HG03025 (cell line): ENCODE measurements at regions not wholly inside any gene's neighbourhood (a gene's known extent, or its start where the extent isn't known, plus 50 kb on each side); places are given as distances from the start of the nearest gene placed in this dataset.
"Not testable (repeated sequence)": the region's sequence is repeated elsewhere in the genome, so short reads cannot be mapped to it uniquely, and the experiment has no call there.

Source experiments
- ATAC-seq: cut with Tn5 transposase; IDR thresholded peaks from one replicate; pipeline ENCODE4 v1.9.1; 2021; ENCODE audit warnings: mild to moderate bottlenecking, moderate library complexity; ENCODE audit not compliant: unreplicated experiment, low FRiP score

DNA sequence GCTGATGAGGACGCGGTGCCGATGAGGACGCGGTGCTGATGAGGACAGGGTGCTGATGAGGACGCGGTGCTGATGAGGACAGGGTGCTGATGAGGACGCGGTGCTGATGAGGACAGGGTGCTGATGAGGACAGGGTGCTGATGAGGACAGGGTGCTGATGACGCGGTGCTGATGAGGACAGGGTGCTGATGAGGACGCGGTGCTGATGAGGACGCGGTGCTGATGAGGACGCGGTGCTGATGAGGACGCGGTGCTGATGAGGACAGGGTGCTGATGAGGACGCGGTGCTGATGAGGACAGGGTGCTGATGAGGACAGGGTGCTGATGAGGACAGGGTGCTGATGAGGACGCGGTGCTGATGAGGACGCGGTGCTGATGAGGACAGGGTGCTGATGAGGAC, 399.3 kb downstream of the SMOC2 start:
- ATAC-seq: not testable (repeated sequence)

DNA sequence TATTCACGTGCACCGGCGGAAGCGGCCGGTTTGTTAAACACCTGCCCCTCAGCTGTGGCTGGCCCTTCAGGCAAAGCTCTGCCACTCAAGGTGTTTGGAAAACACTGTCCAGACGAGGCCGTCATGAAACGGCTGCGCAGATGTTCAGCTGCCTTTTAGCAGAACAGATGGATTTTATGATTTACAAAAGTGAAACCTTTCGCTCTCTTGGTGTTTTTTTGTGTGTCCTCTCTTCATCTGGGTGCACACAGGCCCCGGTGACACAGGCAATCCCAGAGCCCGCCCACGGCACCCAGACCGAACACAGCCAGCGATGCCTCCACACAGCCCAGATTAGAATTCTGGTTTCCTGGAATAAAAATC, 397.0 kb downstream of the SMOC2 start:
- no peak for ATAC-seq

DNA sequence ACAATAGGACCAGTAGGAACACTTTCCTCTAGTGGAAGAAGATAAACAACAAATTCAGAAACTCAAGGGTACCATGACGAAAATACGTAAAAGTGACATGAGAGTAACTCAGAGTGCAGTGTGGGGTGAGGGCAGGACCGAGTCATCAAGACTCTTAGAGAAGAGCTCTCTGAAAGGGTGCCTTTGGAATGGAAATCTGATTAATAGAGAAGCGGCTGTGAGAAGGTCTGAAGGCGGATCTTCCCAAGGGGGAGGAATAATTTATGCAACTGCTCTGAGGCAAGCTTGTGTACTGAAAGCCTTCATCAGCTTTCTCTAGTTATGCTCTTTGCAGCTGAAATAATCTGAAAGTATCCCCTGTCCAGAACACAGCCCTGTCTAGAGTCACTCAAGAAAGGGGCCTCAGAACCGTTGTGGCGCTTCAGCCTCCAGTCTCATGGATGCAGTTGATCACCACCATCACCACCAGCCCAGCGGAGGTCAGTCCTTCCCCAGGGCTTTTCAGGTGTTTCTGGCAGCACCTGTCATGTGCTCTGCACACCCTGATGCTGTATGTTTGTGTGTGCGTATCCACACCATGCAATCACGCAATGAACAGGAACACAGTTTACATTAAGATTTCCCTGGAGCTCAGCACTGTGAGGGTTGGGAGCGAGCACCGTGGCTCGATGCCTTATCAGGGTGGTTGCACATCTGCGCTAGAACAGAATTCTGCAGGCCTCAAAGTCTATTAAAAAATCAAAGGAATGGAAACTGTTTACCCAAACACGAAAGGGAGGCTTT, 396.5 kb downstream of the SMOC2 start:
- no peak for ATAC-seq

DNA sequence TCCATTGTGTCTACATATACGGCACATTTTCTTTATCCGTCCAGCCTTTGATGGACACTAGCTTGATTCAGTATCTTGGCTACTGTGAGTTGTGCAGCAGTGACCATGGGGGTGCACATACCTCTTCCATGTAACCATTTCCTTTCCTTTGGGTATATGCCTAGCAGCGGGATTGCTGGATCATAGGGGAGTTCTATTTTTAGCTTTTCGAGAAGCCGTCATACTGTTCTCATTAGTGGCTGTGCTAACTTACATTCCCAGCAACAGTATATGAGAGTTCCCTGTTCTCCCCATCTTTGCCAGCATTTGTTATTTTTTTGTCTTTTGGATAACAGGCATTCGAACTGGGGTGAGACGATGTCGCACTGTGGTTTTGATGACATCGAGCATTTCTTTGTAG, 395.0 kb downstream of the SMOC2 start:
- no peak for ATAC-seq

DNA sequence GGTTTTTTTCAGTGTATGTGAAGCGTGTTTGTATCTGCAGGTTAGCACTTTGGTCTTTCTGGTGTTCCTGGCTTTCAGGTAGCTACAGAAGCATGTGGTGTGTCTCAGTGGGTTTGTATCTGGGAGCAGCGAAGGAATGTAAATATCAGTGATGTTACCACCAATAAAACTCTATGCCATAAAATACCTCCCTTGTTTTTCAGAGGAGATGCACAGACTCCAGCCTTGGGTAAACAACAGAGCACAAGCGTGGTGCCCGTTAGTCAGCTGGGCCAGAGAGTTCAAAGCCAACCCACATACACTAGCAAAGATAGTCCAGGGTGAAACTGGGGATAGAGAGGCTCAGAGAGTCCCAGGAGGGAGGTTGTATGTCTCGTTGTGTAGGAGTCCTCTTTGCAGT, 393.8 kb downstream of the SMOC2 start:
- ATAC-seq: no peak

DNA sequence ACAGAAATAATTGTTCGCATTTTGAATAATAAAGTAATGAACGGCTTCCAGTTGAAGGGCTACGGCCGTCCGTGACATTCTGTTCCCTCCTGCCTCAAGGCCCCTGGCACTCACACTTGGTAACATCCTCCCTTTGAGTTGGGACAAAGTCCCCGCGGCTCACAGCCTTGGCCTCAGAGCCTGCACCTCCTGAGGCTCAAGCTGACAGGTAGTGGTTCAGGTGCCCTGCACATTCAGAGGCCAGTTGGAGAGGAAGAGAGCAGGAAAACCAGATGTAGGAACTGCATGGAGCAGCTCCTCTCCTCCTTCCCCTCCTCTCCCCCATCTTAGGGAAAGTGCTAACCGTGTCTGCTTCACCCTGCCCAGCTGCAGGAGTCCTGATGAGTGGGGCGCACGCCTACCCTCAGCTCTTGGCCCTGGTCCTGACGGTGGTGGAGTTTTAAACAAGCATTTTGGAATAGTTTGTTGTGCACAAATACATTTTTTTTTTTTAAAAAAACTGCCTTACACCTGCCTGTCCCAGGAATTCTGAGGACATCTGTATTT, 393.1 kb downstream of the SMOC2 start:
- ATAC-seq: no peak

DNA sequence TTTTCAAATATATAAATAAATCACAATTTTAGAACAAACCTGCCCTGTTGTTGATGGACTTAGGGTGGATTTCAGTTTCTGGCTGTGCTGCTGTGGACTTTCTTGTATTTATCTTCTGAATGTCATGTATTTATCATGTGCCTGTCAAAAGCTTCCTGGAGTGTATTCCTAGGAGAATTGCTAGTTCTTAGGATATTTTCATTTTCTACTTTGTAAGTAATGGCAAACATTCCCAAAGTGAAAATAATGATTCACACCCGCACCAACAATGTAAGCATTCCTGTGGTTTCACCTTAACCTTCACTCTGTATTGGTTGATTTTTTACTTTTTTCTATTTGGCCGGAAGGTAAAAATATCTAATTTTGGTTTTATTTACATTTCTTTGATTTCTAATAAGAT, 387.8 kb downstream of the SMOC2 start:
- ATAC-seq: no peak

DNA sequence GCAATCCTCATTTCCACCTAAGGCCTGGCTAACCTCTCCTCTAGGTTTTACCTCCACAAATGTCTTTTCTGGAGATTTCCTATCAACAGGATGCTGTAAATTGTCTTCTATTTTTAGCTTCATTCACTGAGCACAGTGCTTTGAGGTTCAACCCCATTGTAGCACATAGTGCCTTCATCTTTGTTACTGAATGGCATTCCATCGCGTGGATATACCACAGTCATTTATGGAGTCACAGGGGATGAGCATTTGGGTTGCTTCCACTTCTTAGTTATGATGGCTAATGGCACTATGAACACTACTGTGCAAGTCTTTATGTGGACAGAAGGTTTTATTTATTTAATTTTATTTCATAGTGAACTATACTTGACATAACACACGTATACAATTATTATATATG, 387.1 kb downstream of the SMOC2 start:
- no peak for ATAC-seq

DNA sequence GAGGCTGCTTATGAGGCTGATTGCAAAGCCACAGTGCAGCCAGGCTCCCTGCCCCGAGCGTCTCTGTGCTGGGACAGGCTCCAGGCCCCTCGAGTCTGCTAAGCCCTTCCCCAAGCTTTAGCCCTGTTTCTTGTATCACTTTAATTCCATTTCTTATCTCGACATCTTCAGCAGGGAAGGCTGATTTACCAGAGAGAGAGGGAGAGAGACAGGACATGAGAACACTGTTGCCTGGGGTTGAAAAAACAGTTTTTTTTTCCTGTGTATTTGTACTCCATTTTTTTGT, 386.5 kb downstream of the SMOC2 start:
- no peak for ATAC-seq

DNA sequence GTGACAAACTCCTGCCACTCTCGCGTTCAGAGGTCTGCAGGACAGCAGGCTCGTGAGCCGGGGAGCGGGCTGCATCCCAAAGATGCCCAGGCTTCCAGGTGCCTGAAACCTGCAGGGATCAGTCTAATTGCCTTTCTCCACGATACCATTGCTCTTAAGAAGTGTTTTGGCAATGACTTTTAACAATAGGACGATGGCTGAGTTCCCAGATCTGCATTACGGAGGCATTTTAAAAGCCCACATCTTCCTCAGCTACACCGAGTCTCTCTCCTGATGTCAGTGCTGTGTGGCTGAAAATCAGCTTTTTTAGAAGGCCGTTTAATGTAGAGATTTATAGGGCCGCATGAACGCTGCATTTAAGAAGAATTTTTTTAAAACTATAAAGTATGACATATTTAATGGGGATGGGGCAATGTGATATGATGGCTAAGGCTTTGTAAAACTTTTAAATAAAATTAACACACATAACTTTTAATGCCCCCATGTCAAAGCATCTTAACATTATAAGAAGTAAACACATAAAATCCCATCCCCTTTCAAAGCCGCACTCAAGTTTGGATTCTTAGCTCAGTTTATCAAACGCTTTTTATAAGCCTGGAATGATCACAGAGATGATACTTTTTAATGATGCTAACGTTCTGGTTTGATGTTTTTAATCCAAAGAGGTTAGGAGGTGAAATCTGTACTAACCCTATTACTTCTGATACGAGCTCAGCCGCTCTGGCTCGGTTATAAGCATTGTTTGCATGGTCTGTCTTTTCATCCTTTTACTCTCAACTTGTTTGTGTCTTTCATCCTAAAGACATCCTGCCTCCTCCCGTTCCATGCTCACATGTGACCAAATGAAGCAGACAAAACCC, 386.0 kb downstream of the SMOC2 start:
- no peak for ATAC-seq

DNA sequence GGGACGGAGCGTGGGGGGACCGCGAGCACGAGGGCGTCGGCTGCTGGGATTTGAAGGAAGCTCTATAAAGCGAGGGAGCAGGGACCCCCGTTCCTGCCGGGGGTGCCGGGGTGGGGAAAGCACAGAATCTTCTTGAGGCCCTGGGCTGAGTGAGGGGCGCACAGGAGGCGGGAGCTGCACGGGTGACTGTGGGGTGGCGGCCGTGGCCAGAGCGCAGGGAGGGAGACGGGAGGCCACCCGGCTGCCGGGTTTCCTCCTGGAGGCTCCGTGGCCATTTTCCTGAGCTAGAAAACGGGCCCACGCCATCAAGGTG, 385.1 kb downstream of the SMOC2 start:
- no peak for ATAC-seq

DNA sequence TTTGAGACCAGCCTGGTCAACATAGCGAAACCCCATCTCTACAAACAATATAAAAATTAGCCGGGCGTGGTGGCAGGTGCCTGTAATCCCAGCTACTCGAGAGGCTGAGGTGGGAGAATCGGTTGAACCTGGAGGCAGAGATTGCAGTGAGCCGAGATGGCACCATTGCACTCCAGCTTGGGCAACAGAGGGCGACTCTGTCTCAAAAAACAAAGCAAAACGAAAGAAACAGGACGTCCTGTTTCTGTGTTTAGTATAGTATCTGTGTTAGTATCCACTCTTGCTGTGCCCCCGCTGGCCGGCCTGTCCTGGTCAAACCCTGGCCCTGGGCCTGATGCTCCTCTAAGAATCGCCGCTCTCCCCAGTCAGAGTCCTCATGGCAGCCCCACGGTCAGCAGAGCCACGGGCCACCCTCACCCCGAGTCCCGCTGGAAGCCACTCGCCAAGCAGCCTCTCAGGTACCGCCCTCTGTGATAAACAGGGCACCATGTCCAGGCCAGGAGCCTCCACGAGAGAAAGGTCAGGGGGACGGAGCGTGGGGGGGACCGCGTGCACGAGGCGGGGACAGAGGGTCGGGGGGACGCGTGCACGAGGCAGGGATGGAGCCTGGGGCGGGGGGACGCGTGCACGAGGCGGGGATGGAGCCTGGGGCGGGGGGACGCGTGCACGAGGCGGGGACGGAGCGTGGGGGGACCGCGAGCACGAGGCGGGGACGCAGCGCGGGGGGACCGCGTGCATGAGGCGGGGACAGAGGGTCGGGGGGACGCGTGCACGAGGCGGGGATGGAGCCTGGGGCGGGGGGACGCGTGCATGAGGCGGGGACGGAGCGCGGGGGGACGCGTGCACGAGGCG, 384.5 kb downstream of the SMOC2 start:
- ATAC-seq: no peak

DNA sequence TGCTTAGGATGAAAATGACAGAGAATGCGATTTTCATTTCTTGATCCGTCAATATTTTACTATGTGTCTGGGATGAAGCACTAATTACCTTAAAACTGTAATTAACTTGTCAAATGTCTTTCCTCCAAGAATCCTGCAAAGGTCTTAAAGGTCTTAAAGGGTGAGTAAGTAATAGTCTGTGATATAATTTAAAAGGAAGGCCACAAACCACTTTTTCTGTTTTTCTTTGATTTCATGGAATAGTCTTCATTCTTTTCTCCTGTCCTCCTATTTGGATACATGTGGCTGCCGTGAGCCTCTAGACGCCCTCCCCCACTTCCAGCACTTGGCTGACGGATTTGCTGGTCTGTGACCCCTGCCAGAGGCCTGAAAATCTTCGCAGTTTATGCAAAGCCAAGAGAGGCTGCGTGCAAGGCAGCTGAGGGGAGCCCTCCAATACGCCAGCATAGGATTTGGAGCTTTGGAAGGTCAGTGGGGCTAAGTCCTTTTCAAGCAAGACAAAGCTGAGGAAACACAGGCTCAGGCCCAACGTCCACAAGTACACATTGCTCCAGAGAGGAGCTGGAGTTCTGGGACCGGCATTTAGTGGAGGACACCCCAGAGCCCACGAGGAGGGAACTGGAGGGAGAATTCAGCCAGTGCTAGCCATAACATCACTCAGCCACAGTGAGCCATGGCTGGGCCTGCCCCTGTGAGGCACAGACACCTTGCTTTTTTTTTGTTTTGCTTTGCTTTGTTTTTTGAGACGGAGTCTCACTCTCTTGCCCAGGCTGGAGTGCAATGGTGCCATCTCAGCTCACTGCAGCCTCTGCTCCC, 382.6 kb downstream of the SMOC2 start:
- no peak for ATAC-seq

DNA sequence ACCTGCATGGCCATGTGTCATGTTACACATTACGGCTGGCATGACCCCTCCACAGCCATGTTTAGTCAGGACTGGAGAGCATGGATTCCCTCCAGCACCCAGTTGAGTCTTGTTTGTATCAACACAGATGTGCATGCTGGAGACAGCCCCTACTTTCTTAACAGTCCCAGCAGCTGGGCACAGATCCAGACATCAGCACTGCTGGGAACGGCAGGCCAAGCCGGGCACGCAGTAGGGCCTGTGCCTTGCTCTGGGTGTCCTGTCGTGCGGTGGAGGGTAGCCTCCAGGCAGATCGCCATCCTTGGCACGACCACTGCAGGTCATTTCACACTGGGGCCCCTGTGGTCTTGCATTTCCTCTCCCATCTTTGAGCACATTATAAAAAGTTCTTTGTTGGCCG, 381.4 kb downstream of the SMOC2 start:
- no peak for ATAC-seq

DNA sequence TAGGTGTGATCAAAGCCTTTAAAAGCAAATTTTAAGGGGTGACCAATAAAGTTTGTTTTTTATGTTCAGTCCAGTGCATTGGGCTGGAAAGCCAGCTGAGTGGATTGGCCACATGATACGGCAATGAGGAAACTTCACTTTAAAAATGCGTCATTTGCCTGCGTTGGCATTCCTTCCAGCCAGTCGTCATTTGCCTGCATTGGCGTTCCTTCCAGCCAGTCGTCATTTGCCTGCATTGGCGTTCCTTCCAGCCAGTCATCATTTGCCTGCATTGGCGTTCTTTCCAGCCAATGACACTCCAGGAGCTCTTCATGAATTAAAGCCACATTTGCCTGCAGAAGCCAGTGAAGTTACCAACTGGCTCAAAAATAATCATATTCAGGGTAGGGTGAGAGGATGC, 378.6 kb downstream of the SMOC2 start:
- no peak for ATAC-seq

DNA sequence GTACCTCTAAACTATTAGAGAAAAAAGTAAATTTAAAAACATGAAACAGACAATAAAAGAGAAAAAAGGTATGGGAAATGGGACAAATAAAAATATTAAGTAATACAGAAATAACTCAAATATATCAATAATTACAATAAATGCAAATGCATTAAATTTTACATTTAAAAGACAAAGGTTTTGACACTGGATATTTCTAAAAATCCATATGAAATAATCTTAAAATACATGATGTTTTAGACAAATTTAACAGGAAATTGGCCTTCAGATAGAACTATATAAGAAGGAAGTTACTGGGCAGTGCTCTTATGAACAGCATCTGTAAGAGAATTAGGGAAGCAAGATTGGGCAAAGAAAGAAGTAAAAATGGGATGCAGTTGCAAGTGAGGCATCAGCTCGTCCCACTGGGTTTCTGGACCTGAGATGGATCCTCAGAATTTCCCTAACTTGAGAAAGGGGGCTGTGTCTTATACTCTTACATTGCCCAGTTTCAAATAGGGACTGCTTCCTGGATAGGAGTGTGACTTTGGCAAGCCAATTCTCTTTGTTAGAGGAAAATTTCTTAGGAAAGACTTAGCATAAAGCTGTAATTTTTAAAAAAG, 376.7 kb downstream of the SMOC2 start:
- no peak for ATAC-seq

DNA sequence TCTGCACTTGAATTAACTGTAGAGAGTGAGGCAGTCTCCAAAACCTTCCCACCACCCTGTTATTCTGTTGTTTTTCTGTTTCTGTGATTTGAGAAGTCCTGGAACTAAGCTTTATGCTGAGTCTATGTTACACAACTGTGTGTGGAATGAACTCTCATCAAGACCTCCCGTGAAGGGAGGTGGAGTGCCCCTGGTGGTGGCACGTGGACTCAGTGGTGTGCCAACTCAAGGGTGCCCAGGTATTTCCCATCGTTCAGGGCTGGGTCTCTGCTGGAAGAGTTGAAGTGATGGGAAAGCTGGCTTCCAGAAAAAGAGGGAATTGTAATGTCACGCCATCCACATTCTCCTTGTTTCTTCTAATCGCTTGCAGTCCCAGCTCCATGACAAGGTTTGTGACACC, 374.2 kb downstream of the SMOC2 start:
- no peak for ATAC-seq

DNA sequence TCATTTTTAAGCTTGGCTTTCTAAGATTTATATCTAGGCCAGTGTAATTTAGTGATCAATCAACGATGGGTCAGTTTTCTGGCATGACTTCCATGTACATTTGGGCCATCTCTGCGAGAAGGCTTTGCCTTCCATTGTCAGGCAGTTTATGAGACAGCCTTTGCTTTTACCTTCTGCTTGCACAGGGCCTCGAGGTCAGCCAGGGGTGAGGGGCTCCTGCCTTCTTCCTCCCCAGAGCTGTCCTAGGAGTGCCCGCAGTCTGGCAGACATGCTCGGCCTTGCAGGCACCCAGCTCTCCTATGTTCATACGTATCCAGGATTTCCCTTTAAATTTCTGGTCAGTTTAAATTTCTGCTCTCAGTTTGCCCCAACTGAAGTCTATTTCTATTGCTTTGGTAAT, 367.2 kb downstream of the SMOC2 start:
- ATAC-seq: no peak

DNA sequence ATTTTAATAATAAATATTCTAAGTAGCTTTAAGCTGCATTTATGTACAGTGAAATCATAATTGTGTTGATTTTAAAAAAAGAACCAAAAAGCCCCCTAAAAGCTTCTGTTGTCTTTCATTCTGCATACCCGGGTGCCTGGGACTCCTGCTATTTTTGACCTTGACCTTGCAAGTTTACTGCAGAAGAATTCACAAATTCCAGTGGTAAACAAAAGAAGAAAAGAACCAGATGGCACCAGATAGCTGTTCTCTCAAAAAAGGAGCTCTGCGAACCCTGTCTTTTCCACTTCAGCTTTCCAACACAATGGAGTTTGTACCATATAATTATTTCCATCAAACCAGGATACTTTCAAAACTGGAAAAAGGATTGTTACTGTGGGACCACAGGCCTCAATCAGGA, 363.3 kb downstream of the SMOC2 start:
- ATAC-seq: no peak

DNA sequence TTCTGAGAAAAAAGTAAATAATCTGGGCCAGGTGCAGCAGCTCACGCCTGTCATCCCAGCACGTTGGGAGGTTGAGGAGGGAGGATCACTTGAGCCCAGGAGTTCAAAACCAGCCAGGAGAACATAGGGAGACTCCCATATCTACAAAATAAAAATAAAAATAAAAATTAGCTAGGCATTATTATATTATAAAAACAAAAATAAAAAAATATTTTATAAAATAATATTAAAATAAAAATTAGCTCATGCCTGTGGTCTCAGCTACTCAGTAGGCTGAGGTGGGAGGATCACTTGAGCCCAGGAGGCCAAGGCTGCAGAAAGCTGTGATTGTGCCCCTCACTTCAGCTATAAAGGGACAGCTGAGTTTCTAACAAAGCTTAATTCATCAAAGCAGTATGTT, 362.9 kb downstream of the SMOC2 start:
- ATAC-seq: no peak
